ENCODE measurements at regions not wholly inside any gene's neighbourhood (a gene's known extent, or its start where the extent isn't known, plus 50 kb on each side); places are given as distances from the start of the nearest gene placed in this dataset.

- Histone ChIP-seq H2AFZ (peak overlapping the region; percentile 87; the same call in 1 of the 2 replicates), H3K27me3 (ENCODE audit: insufficient read depth) (no peaks in the 10 kb centered on the region), H3K27ac (ENCODE audit: low read depth) (no peak overlapping the region), H3K4me3 (no peak overlapping the region), H3K9me2 (ENCODE audit: insufficient read depth) (peaks cover 4% of the 10 kb centered on the region), H3K36me3 (ENCODE audit: insufficient read depth) (no peaks in the 10 kb centered on the region), H3K79me2 (replicated peaks; ENCODE audit: insufficient read depth) (no peaks in the 10 kb centered on the region), H3K4me2 (no peak overlapping the region), H3F3A (replicated peaks; ENCODE audit: low read depth) (no peaks in the 10 kb centered on the region), H3K4me1 (ENCODE audit: insufficient read depth) (no peaks in the 10 kb centered on the region), H4K20me1 (replicated peaks; ENCODE audit: insufficient read depth) (no peaks in the 10 kb centered on the region)
- no peak for DNase-seq (ENCODE audit: low spot score)
- TF ChIP-seq EZH2 (IDR thresholded peaks at IDR 0.05; ENCODE audit: low read depth, unreplicated experiment): no peak
- TF ChIP-seq REST (IDR thresholded peaks at IDR 0.05; ENCODE audit: unreplicated experiment): no peak
- TF ChIP-seq POLR2AphosphoS5 (IDR thresholded peaks at IDR 0.05; ENCODE audit: low read depth): no peak
- no peak for TF ChIP-seq ZNF331 (CRISPR knock-in tag; IDR thresholded peaks at IDR 0.05; ENCODE audit: low read depth)
- TF ChIP-seq NANOG (IDR thresholded peaks at IDR 0.05; ENCODE audit: borderline replicate concordance): no peak
- no peak for TF ChIP-seq JUNB (IDR thresholded peaks at IDR 0.05; ENCODE audit: unreplicated experiment)
- TF ChIP-seq ETS1 (IDR thresholded peaks at IDR 0.05): no peak
- no peaks in the 10 kb centered on the region for H3K27me3 Mint-ChIP-seq (ENCODE audit: insufficient read depth, low read depth, poor library complexity)
- no peak overlapping the region for H3K4me3 Mint-ChIP-seq
- ATAC-seq: no peak
- peaks cover 4% of the 10 kb centered on the region; the same call in 1 of the 3 replicates for H3K9me3 Mint-ChIP-seq
- peak overlapping the region; percentile 91 for H3K27ac Mint-ChIP-seq
- no peaks in the 10 kb centered on the region for H3K4me1 Mint-ChIP-seq
- H3K36me3 Mint-ChIP-seq (ENCODE audit: low read depth): no peaks in the 10 kb centered on the region
These were observed 379.3 kb downstream of the CD109 start for GRCh38 chr6:74075323-74075722.

GRCh38 chr6:74074645-74075044 is 378.6 kb downstream of the CD109 start:
- H3K27me3 ChIP-seq (ENCODE audit: insufficient read depth): no peaks in the 10 kb centered on the region
- H3K36me3 Mint-ChIP-seq (ENCODE audit: low read depth): no peaks in the 10 kb centered on the region

More at GRCh38 chr6:74074645-74075044, 378.6 kb downstream of the CD109 start:
- TF ChIP-seq ZNF114 (CRISPR knock-in tag; IDR thresholded peaks at IDR 0.05) (no peak), EZH2 (IDR thresholded peaks at IDR 0.05; ENCODE audit: low read depth, unreplicated experiment) (no peak), CREB1 (CRISPR knock-in tag; IDR thresholded peaks at IDR 0.05; ENCODE audit: low read depth) (no peak)
- no peaks in the 10 kb centered on the region for H4K20me1 ChIP-seq (replicated peaks; ENCODE audit: insufficient read depth)
- peaks cover 3% of the 10 kb centered on the region; the same call in 1 of the 3 replicates for H3K9me3 Mint-ChIP-seq
- no peak overlapping the region for H3K4me3 ChIP-seq
- H3K4me1 ChIP-seq (ENCODE audit: insufficient read depth): no peaks in the 10 kb centered on the region
- H3K36me3 ChIP-seq (ENCODE audit: insufficient read depth): no peaks in the 10 kb centered on the region
- H3K79me2 ChIP-seq (replicated peaks; ENCODE audit: insufficient read depth): no peaks in the 10 kb centered on the region
- ATAC-seq (no peak), DNase-seq (ENCODE audit: low spot score) (no peak)
- H3K27me3 Mint-ChIP-seq (ENCODE audit: insufficient read depth, low read depth, poor library complexity): no peaks in the 10 kb centered on the region
- H3K27ac ChIP-seq (ENCODE audit: low read depth): no peak overlapping the region
- H2AFZ ChIP-seq: no peak overlapping the region; the same call in 1 of the 2 replicates
- H3F3A ChIP-seq (replicated peaks; ENCODE audit: low read depth): no peaks in the 10 kb centered on the region
- H3K4me3 Mint-ChIP-seq: no peak overlapping the region
- no peak overlapping the region for H3K4me2 ChIP-seq
- H3K9me2 ChIP-seq (ENCODE audit: insufficient read depth): peaks cover 4% of the 10 kb centered on the region
- no peaks in the 10 kb centered on the region for H3K4me1 Mint-ChIP-seq
- H3K27ac Mint-ChIP-seq: no peak overlapping the region

All from GM23338 (cell line).